HAP-1 (cell line): ENCODE measurements at regions not wholly inside any gene's neighbourhood (a gene's known extent, or its start where the extent isn't known, plus 50 kb on each side); places are given as distances from the start of the nearest gene placed in this dataset.
"Not testable (repeated sequence)": the region's sequence is repeated elsewhere in the genome, so short reads cannot be mapped to it uniquely, and the experiment has no call there.

ENCODE experiments used
- DNase-seq, 2 experiments: peaks; one replicate each; pipeline ENCODE4 v3.0.0-alpha.2; 2016 to 2020; ENCODE audit warnings: low spot score in 2 of 2
- H3K27me3 ChIP-seq: fragments of 250-450 bp; sonication (Bioruptor Pico); 2 replicates; pipeline ENCODE4 v1.5.1; 2020; ENCODE audit warnings: low read depth, mild to moderate bottlenecking, moderate library complexity
- H3K36me3 ChIP-seq: fragments of 250-450 bp; sonication (Bioruptor Pico); replicated peaks from 2 replicates; pipeline ENCODE4 v1.5.1; 2020; ENCODE audit warnings: mild to moderate bottlenecking
- H3K4me1 ChIP-seq: fragments of 250-450 bp; sonication (Bioruptor Pico); 2 replicates; pipeline ENCODE4 v1.5.1; 2020; ENCODE audit warnings: mild to moderate bottlenecking
- H3K4me3 ChIP-seq: fragments of 250-450 bp; sonication (Bioruptor Pico); 2 replicates; pipeline ENCODE4 v1.5.1; 2020; ENCODE audit warnings: mild to moderate bottlenecking, moderate library complexity
- H3K9me3 ChIP-seq: fragments of 250-450 bp; sonication (Bioruptor Pico); 2 replicates; pipeline ENCODE4 v1.5.1; 2020; ENCODE audit warnings: mild to moderate bottlenecking, moderate library complexity
- in situ Hi-C: fragments of 300-500 bp; cut with MboI; formaldehyde crosslinking; loops from 3 replicates; pipeline ENCODE4 v1.14.3; 2020; ENCODE audit warnings: low sequenced_read_pairs, inconsistent platforms, mixed read lengths

GRCh38 chr3:140769951-140770350, 92.1 kb downstream of the TRIM42 start:
- no peak for DNase-seq
- Histone ChIP-seq H3K4me3 (no peak overlapping the region), H3K27me3 (no peaks in the 10 kb centered on the region), H3K4me1 (no peaks in the 10 kb centered on the region), H3K36me3 (no peaks in the 10 kb centered on the region), H3K9me3 (no peaks in the 10 kb centered on the region)
- in situ Hi-C loops = no loop called here

GRCh38 chr3:140770977-140771667, 93.3 kb downstream of the TRIM42 start:
- DNase-seq = no peak
- Histone ChIP-seq H3K27me3 (no peaks in the 10 kb centered on the region), H3K4me3 (no peak overlapping the region), H3K36me3 (no peaks in the 10 kb centered on the region), H3K9me3 (no peaks in the 10 kb centered on the region), H3K4me1 (no peaks in the 10 kb centered on the region)
- in situ Hi-C loops = no loop called here

GRCh38 chr3:140777631-140778233, 99.9 kb downstream of the TRIM42 start:
- H3K27me3 ChIP-seq = no peaks in the 10 kb centered on the region
- in situ Hi-C loops = no loop called here
- no peaks in the 10 kb centered on the region for H3K4me1 ChIP-seq
- H3K4me3 ChIP-seq = no peak overlapping the region
- no peaks in the 10 kb centered on the region for H3K9me3 ChIP-seq
- no peaks in the 10 kb centered on the region for H3K36me3 ChIP-seq
- DNase-seq = no peak

GRCh38 chr3:140791368-140791767, 113.5 kb downstream of the TRIM42 start:
- in situ Hi-C loops = no loop called here
- DNase-seq = no peak

GRCh38 chr3:140794507-140794906, 116.6 kb downstream of the TRIM42 start:
- no peaks in the 10 kb centered on the region for H3K36me3 ChIP-seq
- H3K27me3 ChIP-seq = no peaks in the 10 kb centered on the region
- H3K4me1 ChIP-seq = no peaks in the 10 kb centered on the region
- DNase-seq = no peak
- in situ Hi-C loops = no loop called here
- H3K4me3 ChIP-seq = no peak overlapping the region
- no peaks in the 10 kb centered on the region; the same call in none of the 2 replicates for H3K9me3 ChIP-seq

More at GRCh38 chr3:140791368-140791767, 113.5 kb downstream of the TRIM42 start:
- H3K9me3 ChIP-seq = no peaks in the 10 kb centered on the region; the same call in none of the 2 replicates
- no peaks in the 10 kb centered on the region for H3K36me3 ChIP-seq
- H3K27me3 ChIP-seq = no peaks in the 10 kb centered on the region
- H3K4me1 ChIP-seq = no peaks in the 10 kb centered on the region
- H3K4me3 ChIP-seq = no peak overlapping the region

- H3K4me1 ChIP-seq, H3K4me3 ChIP-seq, H3K9me3 ChIP-seq, H3K36me3 ChIP-seq, H3K27me3 ChIP-seq, in situ Hi-C loops, DNase-seq: not testable (repeated sequence)
These were observed 125.0 kb downstream of the TRIM42 start for GRCh38 chr3:140802898-140803297.

- in situ Hi-C loops = no loop called here
- Histone ChIP-seq H3K4me1 (no peaks in the 10 kb centered on the region), H3K27me3 (no peaks in the 10 kb centered on the region), H3K4me3 (no peak overlapping the region), H3K36me3 (no peaks in the 10 kb centered on the region), H3K9me3 (no peaks in the 10 kb centered on the region)
- DNase-seq = no peak
These were observed 131.5 kb downstream of the TRIM42 start for GRCh38 chr3:140809316-140809715.

- Histone ChIP-seq H3K4me1 (no peaks in the 10 kb centered on the region), H3K4me3 (no peak overlapping the region), H3K27me3 (no peaks in the 10 kb centered on the region), H3K9me3 (no peaks in the 10 kb centered on the region), H3K36me3 (no peaks in the 10 kb centered on the region)
- DNase-seq = no peak
- in situ Hi-C loops = no loop called here
These were observed 125.1 kb upstream of the SLC25A36 start for GRCh38 chr3:140816372-140817195.

GRCh38 chr3:140821493-140821892, 120.1 kb upstream of the SLC25A36 start:
- Histone ChIP-seq H3K36me3 (no peaks in the 10 kb centered on the region), H3K9me3 (no peaks in the 10 kb centered on the region), H3K4me1 (no peaks in the 10 kb centered on the region), H3K27me3 (no peaks in the 10 kb centered on the region), H3K4me3 (no peak overlapping the region)
- DNase-seq = no peak
- in situ Hi-C loops = no loop called here

GRCh38 chr3:140822401-140823047, 119.1 kb upstream of the SLC25A36 start:
- no peak overlapping the region for H3K4me3 ChIP-seq
- in situ Hi-C loops = no loop called here
- H3K27me3 ChIP-seq = no peaks in the 10 kb centered on the region
- DNase-seq = no peak
- no peaks in the 10 kb centered on the region for H3K4me1 ChIP-seq
- no peaks in the 10 kb centered on the region for H3K36me3 ChIP-seq
- no peaks in the 10 kb centered on the region for H3K9me3 ChIP-seq

GRCh38 chr3:140823106-140823505, 118.5 kb upstream of the SLC25A36 start:
- no peak for DNase-seq
- in situ Hi-C loops = no loop called here
- Histone ChIP-seq H3K27me3 (no peaks in the 10 kb centered on the region; the same call in 1 of the 2 replicates), H3K36me3 (no peaks in the 10 kb centered on the region), H3K9me3 (no peaks in the 10 kb centered on the region), H3K4me1 (no peaks in the 10 kb centered on the region), H3K4me3 (no peak overlapping the region)

GRCh38 chr3:140827894-140828293, 113.7 kb upstream of the SLC25A36 start:
- in situ Hi-C loops = no loop called here
- Histone ChIP-seq H3K4me3 (no peak overlapping the region), H3K27me3 (peaks cover 9% of the 10 kb centered on the region), H3K9me3 (no peaks in the 10 kb centered on the region), H3K36me3 (no peaks in the 10 kb centered on the region), H3K4me1 (no peaks in the 10 kb centered on the region)
- no peak for DNase-seq

GRCh38 chr3:140828585-140828984, 113.1 kb upstream of the SLC25A36 start:
- no peaks in the 10 kb centered on the region for H3K9me3 ChIP-seq
- peaks cover 9% of the 10 kb centered on the region for H3K27me3 ChIP-seq
- in situ Hi-C loops = no loop called here
- no peaks in the 10 kb centered on the region for H3K36me3 ChIP-seq
- H3K4me1 ChIP-seq = no peaks in the 10 kb centered on the region
- no peak overlapping the region for H3K4me3 ChIP-seq
- DNase-seq = no peak

- no peaks in the 10 kb centered on the region for H3K9me3 ChIP-seq
- H3K27me3 ChIP-seq = peaks cover 9% of the 10 kb centered on the region
- H3K36me3 ChIP-seq = no peaks in the 10 kb centered on the region
- H3K4me3 ChIP-seq = no peak overlapping the region
- in situ Hi-C loops = no loop called here
- no peak for DNase-seq
- H3K4me1 ChIP-seq = no peaks in the 10 kb centered on the region
These were observed 111.8 kb upstream of the SLC25A36 start for GRCh38 chr3:140829796-140830195.
